ENCODE measurements at regions not wholly inside any gene's neighbourhood (a gene's known extent, or its start where the extent isn't known, plus 50 kb on each side); places are given as distances from the start of the nearest gene placed in this dataset.

- POLR2A ChIA-PET (ENCODE audit: partially characterized antibody) = no interaction called here
- H3K4ac ChIP-seq (replicated peaks; ENCODE audit: insufficient read length, low read depth, low read length) = no peak overlapping the region
- WGBS, 2 experiments (ENCODE audit: extremely low coverage in 1 of 2, insufficient coverage in 1 of 2, insufficient read length in 1 of 2, insufficient replicate concordance in 2 of 2, low coverage in 1 of 2, low lambda C conversion rate in 2 of 2, missing lambda C conversion rate in 1 of 2) = 100% methylated on average over 1 of the region's 1 CpG; no CpG with 5 or more reads in 1 of the 2 experiments
- no peaks in the 10 kb centered on the region for H3K79me1 ChIP-seq (ENCODE audit: low read depth, low read length)
- H4K5ac ChIP-seq (ENCODE audit: insufficient read length, low read depth, low read length) = no peak overlapping the region
- H3K9ac ChIP-seq (replicated peaks in 1 of 4; ENCODE audit: extremely low read depth in 1 of 4, low read depth in 3 of 4, low read length in 3 of 4) = no peak overlapping the region
- no peak overlapping the region for H4K8ac ChIP-seq (ENCODE audit: extremely low read depth, insufficient read depth, low read length)
- no peaks in the 10 kb centered on the region for H3K27me3 ChIP-seq (replicated peaks in 1 of 4; ENCODE audit: control insufficient read depth in 3 of 4, extremely low read depth in 1 of 4, insufficient read depth in 3 of 4, low read length in 3 of 4)
- FAIRE-seq (no peak), DNase-seq (ENCODE audit: low read depth in 1 of 2, low spot score in 2 of 2) (no peak)
- H4K20me1 ChIP-seq (replicated peaks in 1 of 2; ENCODE audit: control insufficient read depth in 1 of 2, insufficient read depth in 2 of 2, low read length in 2 of 2) = no peaks in the 10 kb centered on the region
- H2BK20ac ChIP-seq (ENCODE audit: low read length) = no peak overlapping the region
- no peaks in the 10 kb centered on the region for H3K79me2 ChIP-seq (ENCODE audit: control insufficient read depth in 1 of 2, insufficient read depth in 2 of 2, low read length in 2 of 2)
- no peak overlapping the region for H2BK15ac ChIP-seq (ENCODE audit: low read length)
- H3K14ac ChIP-seq (ENCODE audit: insufficient read length) = no peak overlapping the region
- CTCF ChIA-PET (ENCODE audit: partially characterized antibody) = interaction anchor here (0.8 to 1.1 kb wide), 2 partner anchors 128 to 130 kb away, joined by 3 read pairs; no protein-coding TSS in a partner anchor
- H2AFZ ChIP-seq (ENCODE audit: low read length) = no peak overlapping the region
- no peak overlapping the region for H4K91ac ChIP-seq (replicated peaks; ENCODE audit: insufficient read length, low read length)
- H3K36me3 ChIP-seq (ENCODE audit: control insufficient read depth in 2 of 4, insufficient read depth in 4 of 4, low read length in 3 of 4) = no peaks in the 10 kb centered on the region
- H3K4me2 ChIP-seq (ENCODE audit: insufficient read depth in 1 of 2, low read depth in 2 of 2, low read length in 2 of 2) = no peak overlapping the region
- H3K9me3 ChIP-seq (ENCODE audit: insufficient read depth in 2 of 2, low read depth in 1 of 2, low read length in 1 of 2) = no peaks in the 10 kb centered on the region
- H2AK5ac ChIP-seq (ENCODE audit: low read depth, low read length) = no peak overlapping the region
- no peak overlapping the region for H3K4me3 ChIP-seq (ENCODE audit: extremely low read depth in 1 of 4, insufficient read depth in 2 of 4, low read depth in 3 of 4, low read length in 4 of 4)
- no peak overlapping the region for H2BK120ac ChIP-seq (replicated peaks; ENCODE audit: low read depth, low read length)
- no peak overlapping the region for H3K56ac ChIP-seq (replicated peaks; ENCODE audit: insufficient read length, low read depth, low read length)
- H3K4me1 ChIP-seq (replicated peaks in 1 of 4; ENCODE audit: control insufficient read depth in 3 of 4, insufficient read depth in 4 of 4, low read length in 3 of 4) = peaks cover 0 to 7% (median 4%) of the 10 kb centered on the region in 4 experiments; a peak in 2 of 7 replicates
- no peak overlapping the region for H3K18ac ChIP-seq (ENCODE audit: extremely low read depth, low read length)
- no peak overlapping the region for H3K23ac ChIP-seq (ENCODE audit: insufficient read length)
- no peak for TF ChIP-seq CBX8 (IDR thresholded peaks at IDR 0.05; ENCODE audit: borderline replicate concordance, low read depth, low read length)
- TF ChIP-seq RAD21 (IDR thresholded peaks at IDR 0.05 in 1 of 2, conservative IDR thresholded peaks at IDR 0.05 in 1 of 2; ENCODE audit: low read depth in 2 of 2, low read length in 2 of 2) = no peak
- TF ChIP-seq JUND (IDR thresholded peaks at IDR 0.05; ENCODE audit: low read length) = no peak
- TF ChIP-seq MAFK (IDR thresholded peaks at IDR 0.05; ENCODE audit: low read depth, low read length) = no peak
- no peak for TF ChIP-seq HDAC6 (IDR thresholded peaks at IDR 0.05; ENCODE audit: low read depth, low read length)
- TF ChIP-seq FOSL1 (IDR thresholded peaks at IDR 0.05; ENCODE audit: insufficient read depth, low read depth, low read length) = no peak
- no peaks in the 10 kb centered on the region for H3K23me2 ChIP-seq (ENCODE audit: low read depth, low read length)
- no peak overlapping the region for H2BK5ac ChIP-seq (ENCODE audit: low read depth, low read length)
- H3K27ac ChIP-seq (ENCODE audit: low read depth, low read length) = no peak overlapping the region
- no peak overlapping the region for H2BK12ac ChIP-seq (ENCODE audit: low read depth, low read length)
Measured at GRCh38 chr5:98638701-98639100, 134.8 kb upstream of the RGMB start.

All from H1 (cell line).